PC-3 (cell line): ENCODE measurements at regions not wholly inside any gene's neighbourhood (a gene's known extent, or its start where the extent isn't known, plus 50 kb on each side); places are given as distances from the start of the nearest gene placed in this dataset.

Source experiments
- ATAC-seq: fragments of 200-7000 bp; cut with Tn5 transposase; 2 replicates; pipeline ENCODE4 v1.9.1; 2020; ENCODE audit warnings: mild to moderate bottlenecking, moderate library complexity
- BruUV-seq: library from RNA; stranded (reverse); fragments of 400-500 nt; replicated peaks from 2 replicates; lab custom pipeline; 2021; lab: Mats Ljungman, UMichigan
- CTCF ChIA-PET: fragments of 300-600 bp; sonication (Branson Sonifier 250); formaldehyde crosslinking; loops from one replicate; lab custom pipeline; 2022; ENCODE audit warnings: antibody characterized with exemption; lab: Charles Lee
- POLR2A ChIA-PET: fragments of 300-600 bp; sonication (Branson Sonifier 250); formaldehyde crosslinking; loops from one replicate; lab custom pipeline; 2022; ENCODE audit warnings: antibody characterized with exemption; ENCODE audit not compliant: unreplicated experiment; lab: Charles Lee
- DNase-seq: peaks from one replicate; pipeline ENCODE4 v3.0.0-alpha.2; 2015
- H2AFZ ChIP-seq: fragments of 300-600 bp; sonication (generic); 2 replicates; pipeline ENCODE4 v1.6.0; 2016; ENCODE audit warnings: antibody characterized with exemption, low read length
- H3F3A ChIP-seq: fragments of 300-600 bp; sonication (generic); one replicate; pipeline ENCODE4 v1.6.0; 2017; ENCODE audit warnings: antibody characterized with exemption, low read length, control low read depth, mild to moderate bottlenecking; ENCODE audit not compliant: unreplicated experiment
- H3K27ac ChIP-seq: fragments of 300-600 bp; sonication (generic); 2 replicates; pipeline ENCODE4 v1.5.1; 2016; ENCODE audit warnings: mild to moderate bottlenecking, low read length
- H3K27me3 ChIP-seq: fragments of 300-600 bp; sonication (generic); 2 replicates; pipeline ENCODE4 v1.6.1; 2016; ENCODE audit warnings: low read length, mixed read lengths
- H3K36me3 ChIP-seq: fragments of 300-600 bp; sonication (generic); 2 replicates; pipeline ENCODE4 v1.6.1; 2016; ENCODE audit warnings: low read depth, mixed run types, low read length, mixed read lengths
- H3K4me1 ChIP-seq: fragments of 300-600 bp; sonication (generic); 2 replicates; pipeline ENCODE4 v1.5.1; 2016; ENCODE audit warnings: low read length; ENCODE audit not compliant: insufficient read depth
- H3K4me2 ChIP-seq: fragments of 300-600 bp; sonication (generic); 2 replicates; pipeline ENCODE4 v1.6.0; 2016; ENCODE audit warnings: low read length
- H3K4me3 ChIP-seq: fragments of 300-600 bp; sonication (generic); 2 replicates; pipeline ENCODE4 v1.5.1; 2016; ENCODE audit warnings: mild to moderate bottlenecking, low read length, mixed read lengths
- H3K79me2 ChIP-seq: fragments of 300-600 bp; sonication (generic); 2 replicates; pipeline ENCODE4 v1.6.1; 2017; ENCODE audit warnings: low read length, mixed read lengths
- H3K9ac ChIP-seq: fragments of 300-600 bp; sonication (generic); 2 replicates; pipeline ENCODE4 v1.6.0; 2016; ENCODE audit warnings: mild to moderate bottlenecking, low read length
- H3K9me2 ChIP-seq: fragments of 300-600 bp; sonication (generic); replicated peaks from 2 replicates; pipeline ENCODE4 v1.6.1; 2016; ENCODE audit warnings: mixed run types, low read length, mixed read lengths
- H3K9me3 ChIP-seq: fragments of 300-600 bp; sonication (generic); 2 replicates; pipeline ENCODE4 v1.6.1; 2016; ENCODE audit warnings: low read length, mixed read lengths
- H4K20me1 ChIP-seq: fragments of 300-600 bp; sonication (generic); 2 replicates; pipeline ENCODE4 v1.6.1; 2016; ENCODE audit warnings: low read length, mixed read lengths
- EZH2 ChIP-seq: fragments of 300-600 bp; sonication (generic); IDR thresholded peaks from one replicate; pipeline ENCODE4 v1.6.1; 2017; ENCODE audit warnings: antibody characterized with exemption, mild to moderate bottlenecking, low read length; ENCODE audit not compliant: unreplicated experiment
- EZH2phosphoT487 ChIP-seq: fragments of 300-600 bp; sonication (generic); IDR thresholded peaks from 2 replicates; pipeline ENCODE4 v1.6.1; 2018; ENCODE audit warnings: mild to moderate bottlenecking, antibody characterized with exemption, low read length, borderline replicate concordance
- intact Hi-C: fragments of 100-400 bp; cut with micrococcal nuclease; formaldehyde crosslinking; loops from 2 replicates; pipeline ENCODE4 v1.9.0; 2023
- TF ChIP-seq, protein P1 (sequence below): fragments of 300-600 bp; sonication (generic); conservative IDR thresholded peaks from 2 replicates; pipeline ENCODE4 v1.5.1; 2017; ENCODE audit warnings: antibody characterized with exemption, low read depth, mild to moderate bottlenecking, low read length

- Histone ChIP-seq H3K9me2 (no peaks in the 10 kb centered on the region), H3K27ac (no peak overlapping the region), H2AFZ (no peak overlapping the region; the same call in 1 of the 2 replicates), H4K20me1 (no peaks in the 10 kb centered on the region), H3K36me3 (no peaks in the 10 kb centered on the region), H3K9ac (no peak overlapping the region), H3K79me2 (no peaks in the 10 kb centered on the region), H3K27me3 (no peaks in the 10 kb centered on the region), H3K4me2 (no peak overlapping the region), H3K9me3 (peaks cover 7% of the 10 kb centered on the region; the same call in 1 of the 2 replicates), H3F3A (no peaks in the 10 kb centered on the region), H3K4me3 (no peak overlapping the region), H3K4me1 (no peaks in the 10 kb centered on the region)
- ChIA-PET CTCF (no interaction called here), POLR2A (no interaction called here)
- ATAC-seq (no peak), DNase-seq (no peak)
- TF ChIP-seq, protein P1, sequence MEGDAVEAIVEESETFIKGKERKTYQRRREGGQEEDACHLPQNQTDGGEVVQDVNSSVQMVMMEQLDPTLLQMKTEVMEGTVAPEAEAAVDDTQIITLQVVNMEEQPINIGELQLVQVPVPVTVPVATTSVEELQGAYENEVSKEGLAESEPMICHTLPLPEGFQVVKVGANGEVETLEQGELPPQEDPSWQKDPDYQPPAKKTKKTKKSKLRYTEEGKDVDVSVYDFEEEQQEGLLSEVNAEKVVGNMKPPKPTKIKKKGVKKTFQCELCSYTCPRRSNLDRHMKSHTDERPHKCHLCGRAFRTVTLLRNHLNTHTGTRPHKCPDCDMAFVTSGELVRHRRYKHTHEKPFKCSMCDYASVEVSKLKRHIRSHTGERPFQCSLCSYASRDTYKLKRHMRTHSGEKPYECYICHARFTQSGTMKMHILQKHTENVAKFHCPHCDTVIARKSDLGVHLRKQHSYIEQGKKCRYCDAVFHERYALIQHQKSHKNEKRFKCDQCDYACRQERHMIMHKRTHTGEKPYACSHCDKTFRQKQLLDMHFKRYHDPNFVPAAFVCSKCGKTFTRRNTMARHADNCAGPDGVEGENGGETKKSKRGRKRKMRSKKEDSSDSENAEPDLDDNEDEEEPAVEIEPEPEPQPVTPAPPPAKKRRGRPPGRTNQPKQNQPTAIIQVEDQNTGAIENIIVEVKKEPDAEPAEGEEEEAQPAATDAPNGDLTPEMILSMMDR, result no peak
- TF ChIP-seq EZH2phosphoT487 (no peak), EZH2 (no peak)
- intact Hi-C loops, result no loop called here
- BruUV-seq, result no TSS peak
These were observed 1274.1 kb upstream of the NCAM2 start for GRCh38 chr21:19724081-19724480.

- DNase-seq (no peak), ATAC-seq (no peak)
- no peaks in the 10 kb centered on the region for H3K9me3 ChIP-seq
- no peaks in the 10 kb centered on the region for H3K36me3 ChIP-seq
- H3K9me2 ChIP-seq, result no peaks in the 10 kb centered on the region
- CTCF ChIA-PET, result no interaction called here
- BruUV-seq, result no TSS peak
- no peaks in the 10 kb centered on the region for H3F3A ChIP-seq
- TF ChIP-seq EZH2phosphoT487 (no peak), EZH2 (no peak)
- TF ChIP-seq, protein P1, result no peak
- no peak overlapping the region for H3K4me3 ChIP-seq
- POLR2A ChIA-PET, result no interaction called here
- H2AFZ ChIP-seq, result no peak overlapping the region
- H3K79me2 ChIP-seq, result no peaks in the 10 kb centered on the region
- H3K4me1 ChIP-seq, result no peaks in the 10 kb centered on the region
- H3K4me2 ChIP-seq, result no peak overlapping the region
- H3K27ac ChIP-seq, result no peak overlapping the region
- H3K9ac ChIP-seq, result no peak overlapping the region
- intact Hi-C loops, result no loop called here
- H3K27me3 ChIP-seq, result no peaks in the 10 kb centered on the region
- H4K20me1 ChIP-seq, result no peaks in the 10 kb centered on the region
These were observed 1267.0 kb upstream of the NCAM2 start for GRCh38 chr21:19731251-19731650.

DNA sequence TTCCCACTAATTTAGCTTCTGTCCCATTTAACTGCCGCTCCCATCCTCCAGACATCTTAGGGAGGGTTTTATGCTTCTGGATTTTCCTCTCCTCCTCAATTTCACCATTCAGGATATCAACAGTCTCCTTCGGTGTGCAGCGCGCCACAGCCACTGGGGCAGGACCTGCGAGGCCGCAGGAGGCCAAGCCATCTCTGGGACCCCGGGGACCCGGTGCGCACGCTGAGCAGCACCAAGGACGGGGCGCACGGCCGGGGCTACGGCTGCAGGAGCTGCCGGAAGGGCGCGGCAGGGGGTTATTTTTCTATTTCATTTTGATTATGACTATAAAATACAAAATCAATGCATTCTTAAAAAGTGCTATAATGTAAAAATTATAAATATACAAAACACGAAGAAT lies 1238.4 kb upstream of the NCAM2 start:
- Histone ChIP-seq H3K79me2 (no peaks in the 10 kb centered on the region), H3K4me2 (no peak overlapping the region), H3K36me3 (no peaks in the 10 kb centered on the region), H3K9me2 (no peaks in the 10 kb centered on the region), H3K4me3 (no peak overlapping the region), H3K9me3 (0 out of 2 replicates have a peak, but pooled peaks cover 4% of the 10 kb centered on the region), H3K27me3 (no peaks in the 10 kb centered on the region), H2AFZ (no peak overlapping the region), H3K9ac (no peak overlapping the region), H4K20me1 (no peaks in the 10 kb centered on the region), H3K4me1 (no peaks in the 10 kb centered on the region), H3K27ac (no peak overlapping the region), H3F3A (no peaks in the 10 kb centered on the region)
- ChIA-PET POLR2A (no interaction called here), CTCF (no interaction called here)
- no peak for TF ChIP-seq EZH2phosphoT487
- no peak for TF ChIP-seq EZH2
- TF ChIP-seq, protein P1, result no peak
- no TSS peak for BruUV-seq
- DNase-seq (no peak), ATAC-seq (no peak)
- intact Hi-C loops, result loop anchor here (2.0 kb wide), 1 partner anchor 55 kb away; no protein-coding TSS in a partner anchor
